PC-9 (cell line): ENCODE measurements at regions not wholly inside any gene's neighbourhood (a gene's known extent, or its start where the extent isn't known, plus 50 kb on each side); places are given as distances from the start of the nearest gene placed in this dataset.

Experiments
- BruUV-seq: library from RNA; stranded (reverse); fragments of 400-500 nt; replicated peaks from 2 replicates; lab custom pipeline; 2021; lab: Mats Ljungman, UMichigan
- CTCF ChIA-PET: fragments of 300-600 bp; sonication (Branson Sonifier 250); formaldehyde crosslinking; loops from one replicate; lab custom pipeline; 2022; ENCODE audit warnings: antibody characterized with exemption; lab: Charles Lee
- POLR2A ChIA-PET: fragments of 300-600 bp; sonication (Branson Sonifier 250); formaldehyde crosslinking; loops from one replicate; lab custom pipeline; 2022; ENCODE audit warnings: antibody characterized with exemption; ENCODE audit not compliant: unreplicated experiment; lab: Charles Lee
- DNase-seq, 2 experiments: peaks; one replicate each; pipeline versions ENCODE4 v3.0.0 to v3.0.0-alpha.2; 2015 to 2022; ENCODE audit warnings: mixed read lengths in 1 of 2
- H2AFZ ChIP-seq: fragments of 200-600 bp; sonication (generic); 2 replicates; pipeline ENCODE4 v1.8.1; 2017; ENCODE audit warnings: antibody characterized with exemption
- H3F3A ChIP-seq: fragments of 200-600 bp; sonication (generic); 2 replicates; pipeline ENCODE4 v1.8.1; 2017; ENCODE audit warnings: antibody characterized with exemption, mild to moderate bottlenecking, low read depth; ENCODE audit not compliant: insufficient read depth
- H3K27ac ChIP-seq: fragments of 200-600 bp; sonication (generic); 2 replicates; pipeline ENCODE4 v1.6.1; 2016; ENCODE audit warnings: mixed run types
- H3K27me3 ChIP-seq: fragments of 200-600 bp; sonication (generic); 2 replicates; pipeline ENCODE4 v1.6.1; 2016; ENCODE audit warnings: low read depth, mixed run types; ENCODE audit not compliant: insufficient read depth
- H3K36me3 ChIP-seq: fragments of 200-600 bp; sonication (generic); 2 replicates; pipeline ENCODE4 v1.6.1; 2016; ENCODE audit warnings: low read depth, mixed run types
- H3K4me1 ChIP-seq: fragments of 200-600 bp; sonication (generic); replicated peaks from 2 replicates; pipeline ENCODE4 v1.6.1; 2016; ENCODE audit warnings: mixed run types; ENCODE audit not compliant: insufficient read depth
- H3K4me2 ChIP-seq: fragments of 200-600 bp; sonication (generic); 2 replicates; pipeline ENCODE4 v1.6.1; 2017; ENCODE audit warnings: mixed run types
- H3K4me3 ChIP-seq: fragments of 200-600 bp; sonication (generic); 2 replicates; pipeline ENCODE4 v1.6.1; 2016; ENCODE audit warnings: mixed run types
- H3K79me2 ChIP-seq: fragments of 200-600 bp; sonication (generic); 2 replicates; pipeline ENCODE4 v1.6.1; 2017; ENCODE audit warnings: low read depth, mixed run types
- H3K9me2 ChIP-seq: fragments of 200-600 bp; sonication (generic); 2 replicates; pipeline ENCODE4 v1.8.1; 2017; ENCODE audit warnings: mild to moderate bottlenecking; ENCODE audit not compliant: insufficient read depth
- H3K9me3 ChIP-seq: fragments of 200-600 bp; sonication (generic); 2 replicates; pipeline ENCODE4 v1.8.1; 2016; ENCODE audit warnings: low read depth; ENCODE audit not compliant: insufficient read depth
- H4K20me1 ChIP-seq: fragments of 200-600 bp; sonication (generic); 2 replicates; pipeline ENCODE4 v1.8.1; 2017; ENCODE audit not compliant: insufficient read depth
- CTCF ChIP-seq: fragments of 200-600 bp; sonication (generic); conservative IDR thresholded peaks from 2 replicates; pipeline ENCODE4 v1.6.1; 2017; ENCODE audit warnings: mixed run types, antibody characterized with exemption, mild to moderate bottlenecking, moderate library complexity
- EZH2 ChIP-seq: fragments of 200-600 bp; sonication (generic); IDR thresholded peaks from 2 replicates; pipeline ENCODE4 v1.8.0; 2017; ENCODE audit warnings: antibody characterized with exemption, low read depth
- intact Hi-C: fragments of 100-400 bp; cut with micrococcal nuclease; formaldehyde crosslinking; loops from one replicate; pipeline ENCODE4 v1.10.0; 2022; ENCODE audit not compliant: unreplicated experiment

DNA sequence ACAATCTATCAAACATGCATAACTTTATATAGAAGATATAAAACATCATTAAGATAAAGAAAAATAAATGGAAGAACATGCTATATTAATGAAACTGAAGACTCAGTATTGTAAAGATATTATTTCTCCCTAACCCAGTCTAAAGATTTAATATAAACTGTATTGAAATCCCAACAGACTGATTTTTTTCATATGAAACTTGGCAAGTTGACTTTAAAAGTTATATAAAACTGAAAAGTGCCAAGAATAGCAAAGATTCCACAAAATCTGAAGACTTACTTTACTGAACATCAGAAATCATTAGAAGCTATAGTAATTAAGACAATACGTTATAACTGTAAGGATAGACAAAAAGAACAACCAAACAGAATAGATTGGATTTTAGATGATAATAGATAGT lies 531.3 kb upstream of the MCTP2 start:
- no peaks in the 10 kb centered on the region for H3K79me2 ChIP-seq
- no peaks in the 10 kb centered on the region for H4K20me1 ChIP-seq
- TF ChIP-seq EZH2 (no peak), CTCF (no peak)
- ChIA-PET CTCF (no interaction called here), POLR2A (no interaction called here)
- no peak overlapping the region for H2AFZ ChIP-seq
- BruUV-seq = no TSS peak
- H3F3A ChIP-seq = no peaks in the 10 kb centered on the region
- H3K9me3 ChIP-seq = no peaks in the 10 kb centered on the region
- no peaks in the 10 kb centered on the region for H3K36me3 ChIP-seq
- intact Hi-C loops = no loop called here
- no peaks in the 10 kb centered on the region for H3K4me1 ChIP-seq
- H3K27me3 ChIP-seq = no peaks in the 10 kb centered on the region; the same call in 1 of the 2 replicates
- no peak overlapping the region for H3K4me3 ChIP-seq
- no peaks in the 10 kb centered on the region for H3K9me2 ChIP-seq
- no peak overlapping the region for H3K27ac ChIP-seq
- no peak overlapping the region for H3K4me2 ChIP-seq
- DNase-seq = no peak

DNA sequence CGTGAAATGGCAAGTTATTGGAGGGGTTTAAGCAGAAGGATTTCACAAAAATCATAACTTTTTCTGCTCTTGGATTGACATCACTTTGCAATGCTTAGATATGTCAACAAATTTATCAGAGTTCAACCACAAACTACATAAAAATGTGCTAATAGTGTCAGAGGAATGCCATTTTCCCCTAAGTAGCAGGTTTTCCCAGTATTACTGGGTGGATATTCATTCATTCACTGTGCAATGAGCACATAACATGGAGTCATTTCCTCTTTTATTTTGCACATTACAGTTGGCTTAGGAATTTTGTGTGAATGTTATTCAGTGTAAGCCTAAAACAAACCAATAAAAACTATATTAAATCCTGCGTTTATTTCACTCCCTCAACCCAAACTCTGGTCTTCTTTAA lies 537.3 kb upstream of the MCTP2 start:
- H3K27me3 ChIP-seq = no peaks in the 10 kb centered on the region
- no peaks in the 10 kb centered on the region for H3K36me3 ChIP-seq
- no peak overlapping the region for H3K27ac ChIP-seq
- no peaks in the 10 kb centered on the region for H3F3A ChIP-seq
- no peak overlapping the region for H3K4me3 ChIP-seq
- BruUV-seq = no TSS peak
- CTCF ChIA-PET = no interaction called here
- H3K9me3 ChIP-seq = no peaks in the 10 kb centered on the region
- H3K4me2 ChIP-seq = no peak overlapping the region
- no peaks in the 10 kb centered on the region for H3K4me1 ChIP-seq
- POLR2A ChIA-PET = no interaction called here
- no peaks in the 10 kb centered on the region for H3K9me2 ChIP-seq
- H2AFZ ChIP-seq = no peak overlapping the region
- TF ChIP-seq EZH2 (no peak), CTCF (no peak)
- intact Hi-C loops = no loop called here
- H4K20me1 ChIP-seq = no peaks in the 10 kb centered on the region
- no peaks in the 10 kb centered on the region for H3K79me2 ChIP-seq
- DNase-seq = no peak

- Histone ChIP-seq H3F3A (no peaks in the 10 kb centered on the region), H3K9me2 (no peaks in the 10 kb centered on the region), H3K4me2 (no peak overlapping the region), H4K20me1 (no peaks in the 10 kb centered on the region), H3K4me3 (no peak overlapping the region), H3K4me1 (no peaks in the 10 kb centered on the region), H3K36me3 (no peaks in the 10 kb centered on the region), H2AFZ (no peak overlapping the region), H3K9me3 (no peaks in the 10 kb centered on the region), H3K27ac (no peak overlapping the region), H3K27me3 (no peaks in the 10 kb centered on the region), H3K79me2 (no peaks in the 10 kb centered on the region)
- no peak for DNase-seq
- intact Hi-C loops = no loop called here
- TF ChIP-seq CTCF = no peak
- no peak for TF ChIP-seq EZH2
- CTCF ChIA-PET = no interaction called here
- BruUV-seq = no TSS peak
- POLR2A ChIA-PET = no interaction called here
These were observed 547.7 kb upstream of the MCTP2 start for GRCh38 chr15:93683651-93684050.
